ENCODE measurements at regions not wholly inside any gene's neighbourhood (a gene's known extent, or its start where the extent isn't known, plus 50 kb on each side); places are given as distances from the start of the nearest gene placed in this dataset.

DNA sequence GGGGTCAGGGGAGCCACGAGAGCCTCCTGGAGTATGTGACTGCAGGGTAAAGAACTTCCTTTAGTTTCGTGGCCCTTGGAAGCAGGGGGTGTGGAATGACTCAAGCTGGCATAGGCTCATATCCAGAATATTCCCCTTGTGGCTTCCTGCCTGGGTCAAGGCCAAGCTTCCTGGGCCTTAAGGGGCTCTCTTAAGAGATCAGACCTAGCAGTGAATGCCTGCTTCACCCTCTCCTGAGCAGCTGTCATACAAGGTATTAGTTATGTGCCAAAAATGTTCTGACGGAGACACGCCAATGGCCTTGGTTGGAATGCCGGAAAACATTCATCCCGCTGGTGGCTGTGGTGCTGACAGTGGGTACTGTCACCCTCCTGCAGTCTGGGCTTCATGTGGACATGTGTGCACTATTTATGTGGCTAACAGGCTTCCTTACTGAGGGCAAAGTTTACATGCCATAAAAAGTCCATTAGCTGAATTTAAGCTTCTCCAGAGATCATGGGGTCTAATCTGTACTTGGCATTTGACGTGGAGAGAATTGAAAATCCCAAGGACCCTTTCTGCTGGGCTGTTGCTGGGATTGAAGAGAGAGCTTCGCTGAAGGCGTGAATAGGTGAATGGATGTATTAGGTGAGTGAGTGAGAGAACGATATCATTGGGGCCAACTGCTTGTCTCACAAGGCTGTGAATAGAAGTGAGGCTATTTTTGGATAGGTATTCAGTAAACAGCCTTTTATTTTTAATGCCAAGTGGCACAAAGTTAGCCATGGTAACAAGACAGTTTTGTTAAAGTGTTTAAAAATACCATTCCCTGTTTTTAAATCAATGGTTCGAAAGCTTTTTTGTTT lies 156.8 kb downstream of the MACROH2A1 start:
- ATAC-seq (ENCODE audit: low FRiP score) (no peak), DNase-seq (ENCODE audit: low spot score) (no peak)
- TF ChIP-seq, protein P1, sequence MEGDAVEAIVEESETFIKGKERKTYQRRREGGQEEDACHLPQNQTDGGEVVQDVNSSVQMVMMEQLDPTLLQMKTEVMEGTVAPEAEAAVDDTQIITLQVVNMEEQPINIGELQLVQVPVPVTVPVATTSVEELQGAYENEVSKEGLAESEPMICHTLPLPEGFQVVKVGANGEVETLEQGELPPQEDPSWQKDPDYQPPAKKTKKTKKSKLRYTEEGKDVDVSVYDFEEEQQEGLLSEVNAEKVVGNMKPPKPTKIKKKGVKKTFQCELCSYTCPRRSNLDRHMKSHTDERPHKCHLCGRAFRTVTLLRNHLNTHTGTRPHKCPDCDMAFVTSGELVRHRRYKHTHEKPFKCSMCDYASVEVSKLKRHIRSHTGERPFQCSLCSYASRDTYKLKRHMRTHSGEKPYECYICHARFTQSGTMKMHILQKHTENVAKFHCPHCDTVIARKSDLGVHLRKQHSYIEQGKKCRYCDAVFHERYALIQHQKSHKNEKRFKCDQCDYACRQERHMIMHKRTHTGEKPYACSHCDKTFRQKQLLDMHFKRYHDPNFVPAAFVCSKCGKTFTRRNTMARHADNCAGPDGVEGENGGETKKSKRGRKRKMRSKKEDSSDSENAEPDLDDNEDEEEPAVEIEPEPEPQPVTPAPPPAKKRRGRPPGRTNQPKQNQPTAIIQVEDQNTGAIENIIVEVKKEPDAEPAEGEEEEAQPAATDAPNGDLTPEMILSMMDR (IDR thresholded peaks at IDR 0.05): no peak

DNA sequence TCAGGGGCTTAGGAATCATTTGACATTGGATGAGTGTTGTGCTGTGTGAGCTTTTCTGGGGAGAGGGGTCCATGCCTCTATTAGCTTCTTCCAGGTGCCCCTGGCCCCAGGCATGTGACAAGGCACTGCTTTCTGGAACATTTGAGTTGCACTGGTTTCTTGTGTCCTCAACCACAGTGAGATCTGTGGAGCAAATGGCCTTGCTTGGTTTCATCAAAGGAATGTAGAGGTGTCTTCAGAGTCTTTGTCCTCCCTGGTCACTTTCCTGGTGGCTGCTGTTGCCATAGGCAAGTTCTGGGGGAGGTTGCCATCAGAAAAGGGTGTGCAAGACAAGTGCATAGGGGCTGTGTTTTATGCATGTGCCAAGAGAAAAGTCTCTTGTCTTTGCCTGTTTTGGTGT lies 157.5 kb downstream of the MACROH2A1 start:
- DNase-seq (ENCODE audit: low spot score) (no peak), ATAC-seq (ENCODE audit: low FRiP score) (no peak)

DNA sequence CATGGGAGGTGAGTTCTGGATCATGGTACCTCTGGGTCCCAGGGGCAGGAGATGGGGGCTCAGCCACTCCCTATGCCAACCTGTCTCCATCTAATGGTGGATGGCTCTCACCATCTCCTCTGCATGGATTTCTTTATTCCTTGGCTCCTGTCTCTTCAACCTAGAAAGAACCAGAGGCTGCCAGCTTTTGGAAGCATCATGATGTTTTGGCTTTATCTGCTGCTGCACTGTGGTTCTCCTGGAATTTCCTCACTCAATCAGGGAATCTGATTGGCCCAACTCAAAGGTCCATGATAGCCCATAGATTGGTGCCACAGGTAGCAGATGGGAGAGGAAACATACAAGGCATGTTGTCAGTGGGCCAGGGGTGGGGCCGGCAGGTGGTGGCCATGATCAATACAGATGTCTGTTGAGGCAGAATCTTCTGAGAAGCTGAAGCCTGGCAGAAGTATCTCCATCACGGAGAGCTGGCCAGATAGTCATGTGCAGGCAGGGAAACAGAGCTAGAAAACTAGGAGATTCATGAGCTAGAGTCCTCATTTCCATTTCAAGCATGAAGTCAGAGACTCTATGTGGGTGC lies 158.2 kb downstream of the MACROH2A1 start:
- TF ChIP-seq, protein P1 (IDR thresholded peaks at IDR 0.05): no peak
- DNase-seq (ENCODE audit: low spot score) (no peak), ATAC-seq (ENCODE audit: low FRiP score) (no peak)

More for the DNA sequence above, 157.5 kb downstream of the MACROH2A1 start:
- TF ChIP-seq, protein P1 (IDR thresholded peaks at IDR 0.05): no peak

DNA sequence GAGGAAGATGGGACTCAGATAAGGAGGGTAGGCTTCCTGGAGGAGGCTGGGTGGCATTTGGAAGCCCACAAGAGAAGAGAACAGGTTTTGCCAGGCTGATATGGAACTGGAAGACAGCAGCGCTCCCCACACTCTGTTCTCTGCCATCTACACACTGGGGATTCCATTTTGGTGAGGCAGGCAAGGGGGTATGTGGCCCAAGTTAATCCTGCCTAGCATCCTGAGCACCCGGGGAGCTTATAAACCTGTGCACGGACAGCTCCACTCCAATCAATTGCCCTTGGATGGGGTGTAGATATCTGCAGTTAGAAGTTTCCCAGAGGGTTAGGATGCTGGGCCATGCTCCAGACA lies 158.8 kb downstream of the MACROH2A1 start:
- ATAC-seq (ENCODE audit: low FRiP score): no peak
- TF ChIP-seq, protein P1 (IDR thresholded peaks at IDR 0.05): no peak
- DNase-seq (ENCODE audit: low spot score): no peak

DNA sequence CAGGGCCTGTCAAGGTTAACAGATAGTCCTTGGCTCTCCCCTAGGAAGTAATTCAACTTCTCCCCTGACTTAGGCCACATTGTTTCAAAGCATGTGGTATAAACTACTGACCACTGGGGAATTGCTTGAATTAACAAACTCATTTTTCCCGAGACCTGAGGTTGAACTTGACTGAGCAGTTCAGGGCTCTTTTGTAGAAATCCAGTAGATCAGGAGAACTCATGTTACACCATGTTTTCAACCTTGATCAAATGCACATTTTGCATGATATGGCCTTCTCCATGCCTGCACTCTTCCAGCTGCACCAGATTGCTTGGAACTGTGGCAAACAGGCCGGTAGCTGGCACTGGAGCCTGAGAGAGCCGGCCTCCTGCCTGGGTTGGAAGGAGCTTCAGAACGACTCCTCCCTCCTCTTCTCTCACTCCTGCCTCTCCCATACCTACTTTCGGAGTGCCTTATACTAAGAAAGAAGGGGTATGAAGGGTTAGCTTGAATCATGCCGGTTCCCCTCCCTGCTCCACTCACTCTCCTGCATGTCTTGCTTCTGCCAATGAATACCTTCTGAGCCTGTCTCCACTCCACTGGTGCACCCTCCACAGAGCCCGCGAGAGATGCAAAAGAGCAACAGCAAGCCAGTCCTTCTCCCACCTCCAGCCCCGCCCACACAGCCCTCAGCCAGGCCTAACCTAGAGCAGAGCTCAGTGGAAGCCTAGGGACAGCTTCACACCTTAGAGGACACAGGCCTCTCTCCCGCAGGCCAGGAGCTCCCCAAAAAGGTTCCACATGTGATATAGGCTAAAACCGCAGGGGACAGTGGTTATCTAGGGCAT lies 159.4 kb downstream of the MACROH2A1 start:
- TF ChIP-seq, protein P1 (IDR thresholded peaks at IDR 0.05): no peak
- DNase-seq (ENCODE audit: low spot score) (no peak), ATAC-seq (ENCODE audit: low FRiP score) (peak; percentile 43)

DNA sequence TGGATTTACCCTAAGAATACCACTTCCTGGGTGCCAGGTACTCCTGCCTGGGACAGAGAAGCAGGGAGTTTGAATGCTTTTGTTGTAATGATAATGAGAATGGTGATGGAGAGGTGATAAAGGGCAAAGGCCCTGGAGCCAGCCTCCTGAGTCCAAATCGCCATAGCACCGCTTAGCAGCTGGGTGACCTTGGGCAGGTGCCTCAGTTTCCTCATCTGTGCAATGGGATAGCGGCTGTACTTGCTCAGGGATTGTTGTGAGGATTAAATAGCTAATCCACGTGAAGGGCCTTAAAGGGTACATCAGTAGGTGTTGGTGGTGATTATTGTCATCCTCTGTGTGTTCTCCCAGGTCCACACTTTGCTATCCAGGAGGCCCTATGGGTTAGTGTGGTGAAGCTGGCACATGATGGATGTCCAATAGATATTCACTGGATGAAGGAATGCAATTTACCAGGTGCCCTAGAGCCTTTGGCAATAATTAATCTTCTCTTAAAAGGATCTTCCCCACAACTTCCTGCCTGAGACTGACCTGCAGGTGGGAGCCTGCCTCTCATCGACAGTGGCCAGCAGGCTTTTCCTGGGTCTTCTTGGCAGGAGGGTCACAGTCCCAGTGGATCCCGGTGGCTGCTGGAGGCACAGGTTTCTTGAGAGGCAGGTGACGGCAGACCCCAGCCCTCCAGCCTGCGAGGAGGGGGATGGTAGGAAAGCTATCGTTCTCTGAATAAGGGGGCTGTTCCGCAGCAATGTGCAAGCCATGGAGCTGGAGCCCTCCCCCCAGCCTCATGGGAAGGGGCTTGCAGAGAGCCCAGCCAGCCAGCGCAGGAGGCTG lies 160.2 kb downstream of the MACROH2A1 start:
- no peak for ATAC-seq (ENCODE audit: low FRiP score)
- TF ChIP-seq, protein P1 (IDR thresholded peaks at IDR 0.05): no peak
- DNase-seq (ENCODE audit: low spot score): no peak

Data from omental fat pad (tissue), 3 donors.